Breast epithelium (tissue), 3 donors: ENCODE measurements at regions not wholly inside any gene's neighbourhood (a gene's known extent, or its start where the extent isn't known, plus 50 kb on each side); places are given as distances from the start of the nearest gene placed in this dataset.

Experiments
- POLR2A ChIP-seq: fragments of 450-650 bp; IDR thresholded peaks from one replicate; pipeline ENCODE4 v1.6.1; 2016; ENCODE audit warnings: antibody characterized with exemption, mild to moderate bottlenecking, moderate library complexity
- POLR2AphosphoS5 ChIP-seq, 3 donors: sonication (generic); formaldehyde crosslinking; IDR thresholded peaks; one replicate each; pipeline ENCODE4 v1.6.1; 2017; ENCODE audit warnings: antibody characterized with exemption in 3 of 3
- TF ChIP-seq, protein P1 (sequence below), 3 donors: fragments of 450-650 bp; IDR thresholded peaks; one replicate each; pipeline ENCODE4 v1.5.1; 2016 to 2017; ENCODE audit warnings: antibody characterized with exemption in 3 of 3, mild to moderate bottlenecking in 3 of 3, moderate library complexity in 3 of 3

DNA sequence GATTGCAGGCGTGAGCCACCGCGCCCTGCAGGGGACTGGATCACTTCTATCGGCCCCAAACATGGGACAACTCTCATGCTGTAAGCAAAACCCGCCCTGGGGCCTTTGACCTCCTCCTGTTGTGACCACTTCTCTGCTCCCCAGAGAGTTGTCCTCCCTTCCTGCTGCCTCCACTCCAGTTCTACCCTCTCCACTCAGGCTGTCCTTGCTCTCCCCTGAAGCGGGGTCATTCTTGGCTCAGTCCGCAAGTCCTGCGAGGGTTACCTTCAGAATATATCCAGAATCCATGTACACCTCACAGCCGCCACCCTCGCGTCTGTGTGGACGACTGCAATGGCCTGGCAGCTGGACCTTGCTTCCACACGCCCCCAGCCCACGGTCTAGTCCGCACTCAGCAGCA, 273.7 kb downstream of the PBX3 start:
- TF ChIP-seq, protein P1, sequence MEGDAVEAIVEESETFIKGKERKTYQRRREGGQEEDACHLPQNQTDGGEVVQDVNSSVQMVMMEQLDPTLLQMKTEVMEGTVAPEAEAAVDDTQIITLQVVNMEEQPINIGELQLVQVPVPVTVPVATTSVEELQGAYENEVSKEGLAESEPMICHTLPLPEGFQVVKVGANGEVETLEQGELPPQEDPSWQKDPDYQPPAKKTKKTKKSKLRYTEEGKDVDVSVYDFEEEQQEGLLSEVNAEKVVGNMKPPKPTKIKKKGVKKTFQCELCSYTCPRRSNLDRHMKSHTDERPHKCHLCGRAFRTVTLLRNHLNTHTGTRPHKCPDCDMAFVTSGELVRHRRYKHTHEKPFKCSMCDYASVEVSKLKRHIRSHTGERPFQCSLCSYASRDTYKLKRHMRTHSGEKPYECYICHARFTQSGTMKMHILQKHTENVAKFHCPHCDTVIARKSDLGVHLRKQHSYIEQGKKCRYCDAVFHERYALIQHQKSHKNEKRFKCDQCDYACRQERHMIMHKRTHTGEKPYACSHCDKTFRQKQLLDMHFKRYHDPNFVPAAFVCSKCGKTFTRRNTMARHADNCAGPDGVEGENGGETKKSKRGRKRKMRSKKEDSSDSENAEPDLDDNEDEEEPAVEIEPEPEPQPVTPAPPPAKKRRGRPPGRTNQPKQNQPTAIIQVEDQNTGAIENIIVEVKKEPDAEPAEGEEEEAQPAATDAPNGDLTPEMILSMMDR (IDR thresholded peaks at IDR 0.05) = no peak
- TF ChIP-seq POLR2A (no peak), POLR2AphosphoS5 (IDR thresholded peaks at IDR 0.05) (no peak)
